Lung (tissue), 11 donors: ENCODE measurements at regions not wholly inside any gene's neighbourhood (a gene's known extent, or its start where the extent isn't known, plus 50 kb on each side); places are given as distances from the start of the nearest gene placed in this dataset.

Experiments
- ATAC-seq: fragments of 200-7000 bp; cut with Tn5 transposase; one replicate; pipeline ENCODE4 v1.9.1; 2020; ENCODE audit warnings: moderate number of reproducible peaks; ENCODE audit not compliant: insufficient read depth, low FRiP score
- DNase-seq, 3 donors: peaks; one replicate each; pipeline ENCODE4 v3.0.0-alpha.2; 2013 to 2017
- H3K27ac ChIP-seq, 2 donors: one replicate each; pipeline ENCODE4 v1.5.1; 2013; ENCODE audit warnings: mild to moderate bottlenecking in 2 of 2, moderate library complexity in 2 of 2, control low read depth in 1 of 2, inconsistent platforms in 1 of 2, low read depth in 1 of 2, low read length in 1 of 2
- H3K27me3 ChIP-seq, 3 donors: one replicate each; pipeline ENCODE4 v1.5.1; 2013; ENCODE audit warnings: low read length in 2 of 3; ENCODE audit not compliant: control insufficient read depth in 3 of 3, insufficient read depth in 3 of 3
- H3K36me3 ChIP-seq, 4 donors: one replicate each; pipeline ENCODE4 v1.5.1; 2013; ENCODE audit warnings: low read length in 4 of 4, mild to moderate bottlenecking in 1 of 4, moderate library complexity in 1 of 4; ENCODE audit not compliant: control insufficient read depth in 4 of 4, insufficient read depth in 4 of 4
- H3K4me1 ChIP-seq, 5 donors: one replicate each; pipeline ENCODE4 v1.5.1; 2013; ENCODE audit warnings: low read length in 5 of 5, mild to moderate bottlenecking in 2 of 5, moderate library complexity in 1 of 5; ENCODE audit not compliant: control insufficient read depth in 5 of 5, insufficient read depth in 5 of 5
- H3K4me3 ChIP-seq: one replicate; pipeline ENCODE4 v1.5.1; 2013; ENCODE audit warnings: mild to moderate bottlenecking, control low read depth, moderate library complexity
- H3K9ac ChIP-seq, 2 donors: one replicate each; pipeline ENCODE4 v1.5.1; 2013; ENCODE audit warnings: low read length in 2 of 2, control low read depth in 1 of 2; ENCODE audit not compliant: insufficient read depth in 1 of 2
- H3K9me3 ChIP-seq, 4 donors: one replicate each; pipeline ENCODE4 v1.5.1; 2013; ENCODE audit warnings: low read length in 3 of 4, mild to moderate bottlenecking in 1 of 4, moderate library complexity in 1 of 4; ENCODE audit not compliant: control insufficient read depth in 4 of 4, insufficient read depth in 3 of 4
- WGBS, 2 donors: extraction: QIAGEN DNeasy Blood & Tissue Kit; methylation state at CpG; one replicate each; pipeline ENCODE4 v1.1.7; 2013; 5-methylcytosine and 5-hydroxymethylcytosine counted together
- TF ChIP-seq, protein P1 (sequence below): IDR thresholded peaks from 2 replicates; pipeline ENCODE4 v1.5.1; 2012; ENCODE audit warnings: mild to moderate bottlenecking; ENCODE audit errors: control extremely low read depth, extremely low read depth
- donor health status: control.
- donor health status: control.
- donor health status: Bipolar disorder and iron deficiency.
- donor health status: healthy.
- donor health status: DM: yes; HTN: yes; CAD: no.

DNA sequence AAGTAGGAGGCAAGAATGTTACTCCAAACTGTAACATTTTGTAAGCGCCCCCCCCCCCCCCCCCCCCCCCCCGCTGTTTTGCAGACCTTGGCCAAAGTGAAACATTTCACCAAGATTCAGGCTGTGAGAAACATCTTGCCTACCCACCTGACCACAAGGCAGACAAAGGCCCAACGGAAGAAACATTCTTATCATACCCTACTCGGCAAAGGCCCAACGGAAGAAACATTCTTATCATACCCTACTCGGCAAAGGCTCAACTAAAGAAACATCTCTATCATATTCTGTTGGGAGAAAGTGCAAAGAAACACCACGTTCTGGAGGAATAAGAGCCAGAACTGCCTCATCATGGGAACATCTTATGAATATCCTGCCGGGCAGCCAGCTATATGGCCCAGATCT, 117.1 kb downstream of the JRKL start:
- no peak for DNase-seq
- TF ChIP-seq, protein P1, sequence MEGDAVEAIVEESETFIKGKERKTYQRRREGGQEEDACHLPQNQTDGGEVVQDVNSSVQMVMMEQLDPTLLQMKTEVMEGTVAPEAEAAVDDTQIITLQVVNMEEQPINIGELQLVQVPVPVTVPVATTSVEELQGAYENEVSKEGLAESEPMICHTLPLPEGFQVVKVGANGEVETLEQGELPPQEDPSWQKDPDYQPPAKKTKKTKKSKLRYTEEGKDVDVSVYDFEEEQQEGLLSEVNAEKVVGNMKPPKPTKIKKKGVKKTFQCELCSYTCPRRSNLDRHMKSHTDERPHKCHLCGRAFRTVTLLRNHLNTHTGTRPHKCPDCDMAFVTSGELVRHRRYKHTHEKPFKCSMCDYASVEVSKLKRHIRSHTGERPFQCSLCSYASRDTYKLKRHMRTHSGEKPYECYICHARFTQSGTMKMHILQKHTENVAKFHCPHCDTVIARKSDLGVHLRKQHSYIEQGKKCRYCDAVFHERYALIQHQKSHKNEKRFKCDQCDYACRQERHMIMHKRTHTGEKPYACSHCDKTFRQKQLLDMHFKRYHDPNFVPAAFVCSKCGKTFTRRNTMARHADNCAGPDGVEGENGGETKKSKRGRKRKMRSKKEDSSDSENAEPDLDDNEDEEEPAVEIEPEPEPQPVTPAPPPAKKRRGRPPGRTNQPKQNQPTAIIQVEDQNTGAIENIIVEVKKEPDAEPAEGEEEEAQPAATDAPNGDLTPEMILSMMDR = no peak
- H3K36me3 ChIP-seq = no peaks in the 10 kb centered on the region

DNA sequence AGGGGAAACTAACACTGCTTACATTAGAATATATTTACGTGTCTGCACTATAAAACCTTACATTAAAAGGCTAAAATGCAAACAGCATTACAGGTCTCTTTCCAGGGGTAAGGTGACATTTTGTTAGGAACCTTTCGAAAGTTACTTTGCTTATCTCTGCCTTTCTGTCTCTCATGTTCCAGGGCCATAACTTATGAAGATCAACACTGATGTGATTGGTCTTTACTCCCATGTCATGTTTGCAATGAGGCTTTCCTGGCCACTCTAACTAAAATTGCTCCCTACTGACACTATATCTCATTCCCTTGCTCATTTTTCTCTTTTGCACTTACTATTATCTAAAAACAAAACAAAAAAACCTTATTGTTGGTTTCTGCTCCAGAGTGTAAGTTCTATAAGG, 119.0 kb downstream of the JRKL start:
- Histone ChIP-seq H3K36me3 (no peaks in the 10 kb centered on the region), H3K4me1 (peaks cover 0 to 18% (median 0%) of the 10 kb centered on the region in 5 donors), H3K9ac (no peak overlapping the region), H3K27ac (no peak overlapping the region), H3K4me3 (no peak overlapping the region), H3K27me3 (no peaks in the 10 kb centered on the region), H3K9me3 (no peaks in the 10 kb centered on the region)
- 92% methylated on average over 2 of the region's 2 CpGs for WGBS, 2 donors
- no peak for ATAC-seq
- no peak for DNase-seq
- TF ChIP-seq, protein P1 = no peak

More for the DNA sequence above, 117.1 kb downstream of the JRKL start:
- Histone ChIP-seq H3K27me3 (no peaks in the 10 kb centered on the region), H3K9me3 (no peaks in the 10 kb centered on the region), H3K27ac (no peak overlapping the region), H3K4me1 (peaks cover 0 to 18% (median 0%) of the 10 kb centered on the region in 5 donors), H3K9ac (no peak overlapping the region), H3K4me3 (no peak overlapping the region)
- WGBS, 2 donors = 85 to 86% methylated on average over 7 to 8 of the region's 8 CpGs
- ATAC-seq = no peak

DNA sequence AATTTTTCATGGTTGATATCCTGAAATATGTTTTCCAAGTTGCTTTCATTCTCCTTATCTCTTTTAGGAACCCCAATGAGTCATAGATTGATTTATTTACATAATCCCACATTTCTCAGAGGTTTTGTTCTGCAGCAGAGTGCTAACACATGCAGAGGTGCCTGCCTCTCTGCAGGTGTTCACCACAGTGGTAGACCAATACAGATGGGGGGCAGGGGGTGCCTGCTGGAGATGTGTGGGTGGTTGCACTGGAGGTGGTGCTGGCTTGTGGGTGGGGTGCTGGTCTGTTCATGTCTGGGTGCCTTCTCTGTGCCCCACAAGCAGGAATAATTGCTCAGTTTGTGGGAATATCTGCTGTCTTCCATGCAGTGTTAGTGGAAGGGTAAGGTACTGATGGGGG, 131.1 kb downstream of the JRKL start:
- Histone ChIP-seq H3K36me3 (no peaks in the 10 kb centered on the region), H3K9ac (no peak overlapping the region), H3K9me3 (peaks cover 0 to 8% (median 2%) of the 10 kb centered on the region in 4 donors), H3K4me3 (no peak overlapping the region), H3K27me3 (no peaks in the 10 kb centered on the region), H3K27ac (no peak overlapping the region), H3K4me1 (peaks cover 0 to 10% (median 0%) of the 10 kb centered on the region in 5 donors)
- DNase-seq (no peak), ATAC-seq (no peak)
- TF ChIP-seq, protein P1 = no peak

DNA sequence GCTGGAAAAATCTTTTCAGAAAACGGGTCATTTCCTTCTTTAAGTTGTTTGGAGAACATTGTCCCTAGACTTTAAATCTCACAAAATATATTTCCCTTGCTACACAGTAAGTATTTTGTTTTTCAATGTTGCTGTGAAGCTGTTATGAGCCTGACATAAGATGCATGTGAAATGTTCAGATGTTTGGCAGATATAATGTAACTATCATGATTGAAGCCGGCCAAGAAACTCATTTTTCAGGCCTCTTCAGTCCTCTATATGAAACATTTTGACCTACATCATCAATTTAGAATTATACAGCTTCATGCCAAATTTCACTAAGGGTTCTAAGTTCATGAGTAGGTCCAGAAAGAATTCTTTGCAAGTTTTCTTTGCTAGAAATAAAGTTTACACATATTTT, 133.8 kb downstream of the JRKL start:
- WGBS, 2 donors = 82% methylated on average over 2 of the region's 2 CpGs
- TF ChIP-seq, protein P1 = no peak
- peaks cover 0 to 10% (median 0%) of the 10 kb centered on the region in 5 donors for H3K4me1 ChIP-seq

More for the DNA sequence above, 133.8 kb downstream of the JRKL start:
- DNase-seq (peak in 2 of 3 donors; percentile 31 to 44), ATAC-seq (no peak)
- Histone ChIP-seq H3K9me3 (peaks cover 0 to 12% (median 2%) of the 10 kb centered on the region in 4 donors), H3K27me3 (no peaks in the 10 kb centered on the region), H3K27ac (no peak overlapping the region), H3K4me3 (no peak overlapping the region), H3K36me3 (no peaks in the 10 kb centered on the region), H3K9ac (no peak overlapping the region)
